ENCODE measurements at regions not wholly inside any gene's neighbourhood (a gene's known extent, or its start where the extent isn't known, plus 50 kb on each side); places are given as distances from the start of the nearest gene placed in this dataset.

- H3K27ac Mint-ChIP-seq: no peak overlapping the region
- Histone ChIP-seq H3K4me1 (ENCODE audit: control insufficient read depth in 1 of 2, insufficient read depth in 2 of 2, low read length in 2 of 2) (peaks cover 16 to 23% of the 10 kb centered on the region in 2 donors), H3K9ac (ENCODE audit: insufficient read depth, low read length, poor library complexity, severe bottlenecking) (no peak overlapping the region), H3K4me2 (replicated peaks; ENCODE audit: extremely low read depth, low read length, poor library complexity, severe bottlenecking) (no peak overlapping the region), H2AFZ (ENCODE audit: insufficient read depth, low read depth, low read length, poor library complexity, severe bottlenecking) (no peak overlapping the region), H3K27ac (ENCODE audit: low read depth in 1 of 2, low read length in 2 of 2) (no peak overlapping the region), H3K9me3 (replicated peaks in 1 of 2; ENCODE audit: control insufficient read depth in 1 of 2, insufficient read depth in 1 of 2, low read length in 2 of 2) (no peaks in the 10 kb centered on the region), H3K79me2 (ENCODE audit: insufficient read depth, low read length) (no peaks in the 10 kb centered on the region), H3K36me3 (replicated peaks in 1 of 2; ENCODE audit: control insufficient read depth in 1 of 2, insufficient read depth in 2 of 2, low read length in 2 of 2) (no peaks in the 10 kb centered on the region), H4K20me1 (ENCODE audit: insufficient read depth, low read length) (no peaks in the 10 kb centered on the region), H3K4me3 (replicated peaks in 1 of 3; ENCODE audit: low read depth in 2 of 3, low read length in 3 of 3) (no peak overlapping the region), H3K27me3 (ENCODE audit: control insufficient read depth in 2 of 2, insufficient read depth in 2 of 2, low read length in 2 of 2) (no peaks in the 10 kb centered on the region)
- intact Hi-C loops (cut with micrococcal nuclease): no loop called here
- H3K4me1 Mint-ChIP-seq: peaks cover 17% of the 10 kb centered on the region
- no peak for TF ChIP-seq CTCF (IDR thresholded peaks at IDR 0.05)
- peaks cover 1 to 8% (median 4%) of the 10 kb centered on the region in 3 donors for H3K27me3 Mint-ChIP-seq (ENCODE audit: low read depth in 3 of 3)
- H3K36me3 Mint-ChIP-seq: no peaks in the 10 kb centered on the region
- DNase-seq: no peak
- WGBS (ENCODE audit: insufficient coverage): 92% methylated on average over 13 of the region's 14 CpGs
- H3K4me3 Mint-ChIP-seq: no peak overlapping the region
- H3K9me3 Mint-ChIP-seq: peaks cover 2 to 5% (median 3%) of the 10 kb centered on the region in 7 donors
These were observed 549.5 kb upstream of the ID2 start for GRCh38 chr2:8132351-8132831.

- no peak overlapping the region for H3K27ac Mint-ChIP-seq
- H2AFZ ChIP-seq (ENCODE audit: insufficient read depth, low read depth, low read length, poor library complexity, severe bottlenecking): no peak overlapping the region
- H3K9ac ChIP-seq (ENCODE audit: insufficient read depth, low read length, poor library complexity, severe bottlenecking): no peak overlapping the region
- H3K79me2 ChIP-seq (ENCODE audit: insufficient read depth, low read length): no peaks in the 10 kb centered on the region
- H3K4me1 Mint-ChIP-seq: peaks cover 20% of the 10 kb centered on the region
- peaks cover 2 to 5% (median 3%) of the 10 kb centered on the region in 7 donors for H3K9me3 Mint-ChIP-seq
- no peaks in the 10 kb centered on the region for H3K36me3 Mint-ChIP-seq
- no peaks in the 10 kb centered on the region for H3K9me3 ChIP-seq (replicated peaks in 1 of 2; ENCODE audit: control insufficient read depth in 1 of 2, insufficient read depth in 1 of 2, low read length in 2 of 2)
- intact Hi-C loops (cut with micrococcal nuclease): no loop called here
- no peak overlapping the region for H3K4me2 ChIP-seq (replicated peaks; ENCODE audit: extremely low read depth, low read length, poor library complexity, severe bottlenecking)
- H3K4me3 ChIP-seq (replicated peaks in 1 of 3; ENCODE audit: low read depth in 2 of 3, low read length in 3 of 3): no peak overlapping the region
- WGBS (ENCODE audit: insufficient coverage): 100% methylated on average over 5 of the region's 9 CpGs
- H3K27ac ChIP-seq (ENCODE audit: low read depth in 1 of 2, low read length in 2 of 2): no peak overlapping the region
- H4K20me1 ChIP-seq (ENCODE audit: insufficient read depth, low read length): no peaks in the 10 kb centered on the region
- no peak for TF ChIP-seq CTCF (IDR thresholded peaks at IDR 0.05)
- no peak overlapping the region for H3K4me3 Mint-ChIP-seq
- peaks cover 20 to 28% of the 10 kb centered on the region in 2 donors for H3K4me1 ChIP-seq (ENCODE audit: control insufficient read depth in 1 of 2, insufficient read depth in 2 of 2, low read length in 2 of 2)
- no peak for DNase-seq
- no peaks in the 10 kb centered on the region for H3K36me3 ChIP-seq (replicated peaks in 1 of 2; ENCODE audit: control insufficient read depth in 1 of 2, insufficient read depth in 2 of 2, low read length in 2 of 2)
- H3K27me3 Mint-ChIP-seq (ENCODE audit: low read depth in 3 of 3): peaks cover 1 to 8% (median 4%) of the 10 kb centered on the region in 3 donors
- no peaks in the 10 kb centered on the region for H3K27me3 ChIP-seq (ENCODE audit: control insufficient read depth in 2 of 2, insufficient read depth in 2 of 2, low read length in 2 of 2)
These were observed 549.0 kb upstream of the ID2 start for GRCh38 chr2:8132879-8133278.

All from CD14-positive monocyte (primary cell).